ENCODE measurements at regions not wholly inside any gene's neighbourhood (a gene's known extent, or its start where the extent isn't known, plus 50 kb on each side); places are given as distances from the start of the nearest gene placed in this dataset.

- no peak for DNase-seq (ENCODE audit: low read depth)
Observed at GRCh38 chr9:89723469-89724100, 118.8 kb downstream of the GADD45G start.

GRCh38 chr9:89724659-89725058 is 119.8 kb downstream of the GADD45G start:
- no peak for DNase-seq (ENCODE audit: low read depth)

GRCh38 chr9:89725271-89725670 is 120.5 kb downstream of the GADD45G start:
- DNase-seq (ENCODE audit: low read depth) = no peak

DNA sequence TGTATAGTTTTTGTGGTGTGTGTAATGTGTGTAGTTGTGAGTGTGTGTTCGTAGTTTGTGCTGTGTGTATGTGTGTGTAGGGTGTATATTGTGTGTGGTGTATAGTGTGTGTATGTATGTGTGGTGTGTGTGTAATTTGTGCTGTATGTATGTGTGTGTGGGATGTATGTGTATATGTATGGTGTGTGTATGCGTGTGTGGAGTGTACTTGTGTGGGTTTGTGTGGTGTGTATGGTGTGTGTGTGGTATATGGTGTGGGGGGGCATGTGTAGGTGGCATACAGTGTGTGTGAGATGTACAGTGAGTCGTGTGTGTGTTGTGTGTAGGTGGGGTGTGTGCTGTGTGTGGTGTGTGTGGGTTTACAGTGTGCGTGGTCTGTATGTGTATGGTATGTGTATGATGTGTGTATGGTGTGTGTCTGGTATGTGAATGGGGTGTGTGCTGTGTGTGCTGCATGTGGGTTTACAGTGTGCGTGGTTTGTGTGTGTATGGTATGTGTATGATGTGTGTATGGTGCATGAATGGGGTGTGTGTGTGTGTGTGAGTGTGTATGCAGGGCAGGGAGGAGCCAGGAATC is 125.2 kb downstream of the GADD45G start:
- DNase-seq (ENCODE audit: low read depth) = no peak

- DNase-seq (ENCODE audit: low read depth) = no peak
Observed at GRCh38 chr9:89730715-89731114, 125.9 kb downstream of the GADD45G start.

GRCh38 chr9:89731262-89732182 is 126.7 kb downstream of the GADD45G start:
- no peak for DNase-seq (ENCODE audit: low read depth)

GRCh38 chr9:89732295-89732938 is 127.6 kb downstream of the GADD45G start:
- no peak for DNase-seq (ENCODE audit: low read depth)

- DNase-seq (ENCODE audit: low read depth) = no peak
Observed at GRCh38 chr9:89732939-89733324, 128.1 kb downstream of the GADD45G start.

GRCh38 chr9:89734600-89735041 is 129.8 kb downstream of the GADD45G start:
- no peak for DNase-seq (ENCODE audit: low read depth)

DNA sequence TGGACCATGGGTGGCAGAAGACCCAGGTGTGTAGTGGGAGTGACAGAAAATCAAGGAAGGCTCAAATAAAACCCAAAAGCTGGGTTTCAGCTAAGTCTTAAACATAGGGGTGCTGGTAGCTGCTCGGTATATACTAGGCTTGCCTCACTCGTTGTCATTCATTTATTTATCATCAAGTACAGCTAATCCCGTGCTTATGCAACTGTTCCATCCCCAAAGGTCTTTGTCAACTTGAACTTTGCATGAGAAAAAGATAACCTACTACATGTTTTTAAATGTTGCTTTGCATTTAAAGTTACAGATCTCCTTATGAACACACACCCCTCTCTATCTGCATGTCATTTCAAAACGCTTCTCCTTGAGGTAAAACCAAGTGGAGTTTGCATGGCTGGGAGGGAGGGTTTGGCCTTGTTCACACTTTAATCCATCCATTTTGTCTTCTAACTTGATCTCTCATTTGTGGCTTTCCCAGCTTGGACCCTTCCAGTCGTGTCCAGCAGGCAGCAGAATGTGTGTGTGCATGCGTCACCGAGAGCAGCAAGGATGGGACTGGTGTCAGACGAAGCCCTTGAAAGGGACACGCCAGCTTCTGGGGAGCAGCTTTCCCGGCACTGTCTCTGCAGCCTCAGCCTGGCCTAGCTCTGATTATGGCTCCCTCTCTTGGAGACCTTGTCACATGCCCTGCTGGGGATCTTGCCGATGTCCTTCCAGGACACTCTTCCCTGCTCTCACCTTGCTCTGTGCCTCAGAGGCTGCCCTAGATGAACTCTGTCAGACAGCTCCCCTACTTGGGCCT is 133.5 kb downstream of the GADD45G start:
- DNase-seq (ENCODE audit: low read depth) = no peak

DNA sequence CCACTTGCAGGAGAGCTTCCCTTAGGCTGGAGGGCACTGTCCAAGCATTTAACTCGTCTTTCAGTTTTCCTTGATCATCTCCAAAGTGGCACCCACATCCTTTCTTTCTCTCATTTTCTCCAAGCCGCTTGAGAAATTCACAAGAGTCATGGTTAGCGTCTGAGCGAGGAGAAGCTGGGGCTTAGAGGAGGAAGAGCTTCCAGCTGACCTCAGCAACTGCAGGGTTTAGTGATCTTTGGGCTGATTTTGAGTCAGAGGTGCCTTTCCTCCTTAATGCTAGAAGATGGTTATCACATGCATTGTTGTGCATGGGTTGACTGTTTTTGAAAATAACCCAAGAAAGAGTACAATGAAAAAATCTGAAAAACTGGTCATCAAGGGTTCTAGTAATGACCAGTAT is 134.7 kb downstream of the GADD45G start:
- no peak for DNase-seq (ENCODE audit: low read depth)

DNA sequence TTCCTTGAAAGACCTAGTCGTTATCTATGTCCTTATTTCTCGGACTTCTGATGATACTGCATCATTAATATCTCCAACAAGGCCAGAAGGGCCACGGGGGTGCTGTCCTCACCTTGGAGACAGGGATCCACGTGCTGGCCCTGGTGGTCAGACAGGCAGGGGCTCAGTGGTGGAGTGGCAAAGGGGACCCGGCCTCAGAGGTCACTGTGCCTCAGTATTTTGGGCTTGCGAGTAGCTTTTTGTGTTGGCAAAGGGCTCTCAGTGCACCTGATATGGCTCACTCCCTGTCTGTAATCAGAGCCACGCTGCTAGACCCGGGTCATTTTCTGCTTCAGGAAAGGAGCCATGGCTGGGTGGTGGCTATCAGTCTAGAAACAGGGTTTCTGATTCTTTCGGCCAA is 135.1 kb downstream of the GADD45G start:
- DNase-seq (ENCODE audit: low read depth) = no peak

- DNase-seq (ENCODE audit: low read depth) = no peak
Observed at GRCh38 chr9:89740722-89741121, 135.9 kb downstream of the GADD45G start.

DNA sequence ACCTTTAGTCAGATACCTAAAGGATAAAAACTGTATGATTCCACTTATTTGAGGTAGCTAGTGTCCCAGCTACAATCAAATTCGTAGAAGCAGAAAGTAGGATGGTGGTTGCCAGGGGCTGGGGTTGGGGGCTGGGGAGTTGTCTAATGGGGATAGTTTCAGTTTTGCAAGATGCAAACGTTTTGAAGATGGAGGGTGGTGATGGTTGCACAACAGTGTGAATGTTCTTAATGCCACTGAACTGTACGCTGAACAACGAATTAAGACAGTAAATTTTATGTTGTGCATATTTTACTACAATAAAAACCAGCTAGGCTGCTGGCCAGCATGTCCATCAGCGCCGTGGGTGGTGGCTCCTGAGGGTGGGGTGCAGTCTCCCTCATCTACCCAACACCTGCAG is 137.8 kb downstream of the GADD45G start:
- no peak for DNase-seq (ENCODE audit: low read depth)

DNA sequence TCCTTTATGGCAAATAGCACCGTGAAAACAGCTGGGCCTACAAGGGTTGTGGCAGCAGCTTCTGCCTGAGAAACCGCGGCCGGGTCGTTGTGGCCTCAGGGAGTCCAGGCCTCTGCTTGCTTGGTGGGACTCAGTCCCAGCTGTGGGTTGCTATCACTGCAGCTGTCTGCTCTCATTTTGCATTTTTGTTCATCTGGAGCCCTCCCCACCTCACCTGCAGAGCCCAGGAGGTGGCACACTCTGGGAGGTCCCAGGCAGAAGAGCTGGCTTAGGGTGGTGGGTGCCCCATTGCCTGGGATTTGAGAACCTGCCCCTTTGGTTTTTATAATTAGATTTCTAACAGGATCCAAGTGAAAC is 138.4 kb downstream of the GADD45G start:
- DNase-seq (ENCODE audit: low read depth) = no peak

DNA sequence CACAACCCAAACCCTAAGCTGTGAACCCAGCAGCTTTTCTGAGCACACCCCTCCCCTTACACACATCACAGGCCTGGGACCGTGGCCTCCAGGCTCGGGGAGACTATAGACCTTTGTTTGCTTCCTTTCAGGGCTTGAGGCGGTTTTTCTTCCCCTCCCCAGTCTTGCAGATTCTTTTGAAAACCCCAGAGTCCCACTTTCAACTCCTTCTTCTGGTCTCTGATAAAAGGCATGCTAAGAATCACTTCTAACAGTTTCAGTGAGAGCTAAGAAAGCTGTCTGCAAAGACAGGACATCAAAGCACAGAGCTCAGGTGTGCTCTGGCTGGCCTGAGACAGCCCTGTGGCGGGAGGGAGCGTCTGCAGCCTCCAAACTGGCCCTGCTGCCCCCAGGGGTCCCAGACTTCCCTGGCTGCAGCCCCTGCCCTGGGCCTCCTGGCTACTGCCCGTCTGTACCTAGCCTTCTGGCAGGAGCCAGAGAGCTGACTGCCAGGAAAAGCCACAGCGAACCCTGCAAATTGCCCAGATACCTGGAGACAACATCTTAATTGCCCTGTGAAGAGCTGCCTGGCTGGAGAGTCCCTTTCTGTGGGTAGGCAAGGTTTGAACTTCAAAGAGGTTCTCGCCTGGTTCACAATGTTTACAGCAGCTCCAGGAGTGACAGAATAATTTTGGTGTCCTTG is 138.9 kb downstream of the GADD45G start:
- DNase-seq (ENCODE audit: low read depth) = no peak

GRCh38 chr9:89744255-89744648 is 139.4 kb downstream of the GADD45G start:
- no peak for DNase-seq (ENCODE audit: low read depth)

- no peak for DNase-seq (ENCODE audit: low read depth)
Observed at GRCh38 chr9:89744730-89745129, 139.9 kb downstream of the GADD45G start.

- no peak for DNase-seq (ENCODE audit: low read depth)
Observed at GRCh38 chr9:89745601-89746376, 141.0 kb downstream of the GADD45G start.

GRCh38 chr9:89746385-89747116 is 141.7 kb downstream of the GADD45G start:
- DNase-seq (ENCODE audit: low read depth) = no peak

Data from GM04503 (cell line).